ENCODE measurements at regions not wholly inside any gene's neighbourhood (a gene's known extent, or its start where the extent isn't known, plus 50 kb on each side); places are given as distances from the start of the nearest gene placed in this dataset.

- TF ChIP-seq CTCF (IDR thresholded peaks at IDR 0.05) (no peak), POLR2A (IDR thresholded peaks at IDR 0.05) (no peak)
These were observed 256.4 kb downstream of the IGSF11 start for GRCh38 chr3:118778201-118778600.
